K562 (cell line): ENCODE measurements at regions not wholly inside any gene's neighbourhood (a gene's known extent, or its start where the extent isn't known, plus 50 kb on each side); places are given as distances from the start of the nearest gene placed in this dataset.

Experiments used
- ATAC-seq: fragments of 200-7000 bp; cut with Tn5 transposase; 3 replicates; pipeline ENCODE4 v1.9.1; 2020; ENCODE audit warnings: moderate library complexity
- BruUV-seq: library from RNA; stranded (reverse); fragments of 400-500 nt; replicated peaks from 2 replicates; lab custom pipeline; 2021; lab: Mats Ljungman, UMichigan
- CTCF ChIA-PET: fragments of 300-600 bp; formaldehyde crosslinking; extraction: SDS; loops from one replicate; lab custom pipeline; 2021; ENCODE audit warnings: low intra/inter-chr PET ratio; lab: Yijun Ruan, JAX
- POLR2A ChIA-PET: fragments of 300-600, 350-650 bp; sonication (Branson Sonifier 250); formaldehyde crosslinking; extraction: SDS; loops from one replicate; lab custom pipeline; 2021; ENCODE audit warnings: antibody characterized with exemption, inconsistent platforms; lab: Yijun Ruan, JAX
- DNase-seq, 4 experiments: peaks; one replicate each; pipeline versions ENCODE4 v3.0.0 to v3.0.0-alpha.2; 2011 to 2018; ENCODE audit warnings: low spot score in 3 of 4, mixed read lengths in 3 of 4; ENCODE audit errors: extremely low read depth in 1 of 4
- FAIRE-seq: peaks from 2 replicates; lab custom pipeline; 2011; peaks lifted over from hg19 to GRCh38; lab: Jason Lieb, UNC
- H2AFZ ChIP-seq: 2 replicates; pipeline ENCODE4 v1.6.0; 2011; ENCODE audit warnings: low read depth, low read length, control low read depth, inconsistent platforms
- H3K27ac ChIP-seq: fragments of 200-600 bp; 3 replicates; pipeline ENCODE4 v1.8.0; 2011; ENCODE audit warnings: low read depth, mild to moderate bottlenecking, control low read depth, inconsistent platforms, low read length, moderate library complexity, mixed read lengths; ENCODE audit errors: extremely low read depth
- H3K27me3 ChIP-seq, 2 experiments: fragments of 300-600 bp in 1 of 2; 2 replicates in 1 of 2; 3 replicates in 1 of 2; pipeline versions ENCODE4 v1.6.0 to v1.8.0; 2011; ENCODE audit warnings: inconsistent platforms in 2 of 2, low read length in 2 of 2, mild to moderate bottlenecking in 1 of 2, mixed read lengths in 1 of 2, moderate library complexity in 1 of 2; ENCODE audit not compliant: control insufficient read depth in 2 of 2, insufficient read depth in 2 of 2
- H3K36me3 ChIP-seq: fragments of 300-600 bp; 3 replicates; pipeline ENCODE4 v1.8.0; 2011; ENCODE audit warnings: mild to moderate bottlenecking, low read length, inconsistent platforms; ENCODE audit not compliant: control insufficient read depth, insufficient read depth
- H3K4me1 ChIP-seq, 2 experiments: fragments of 200-600 bp in 1 of 2; replicated peaks in 1 of 2; 2 replicates in 1 of 2; 3 replicates in 1 of 2; pipeline versions ENCODE4 v1.5.1 to v1.8.0; 2011; ENCODE audit warnings: inconsistent platforms in 2 of 2, low read length in 2 of 2, mild to moderate bottlenecking in 1 of 2, mixed read lengths in 1 of 2, moderate library complexity in 1 of 2; ENCODE audit not compliant: control insufficient read depth in 2 of 2, insufficient read depth in 2 of 2
- H3K4me2 ChIP-seq: 2 replicates; pipeline ENCODE4 v1.6.1; 2011; ENCODE audit warnings: low read length, control low read depth, inconsistent platforms, mixed read lengths; ENCODE audit not compliant: insufficient read depth
- H3K4me3 ChIP-seq: fragments of 200-600 bp; sonication (generic), shearing (Covaris generic); 2 replicates; pipeline ENCODE4 v1.5.1; 2016; ENCODE audit warnings: control low read depth, inconsistent platforms
- H3K79me2 ChIP-seq: fragments of 200-600 bp; 3 replicates; pipeline ENCODE4 v1.8.0; 2011; ENCODE audit warnings: low read length, inconsistent platforms; ENCODE audit not compliant: control insufficient read depth, insufficient read depth
- H3K9ac ChIP-seq, 2 experiments: 2 replicates each; pipeline versions ENCODE4 v1.6.0 to v1.6.1; 2011; ENCODE audit warnings: low read depth in 2 of 2, low read length in 2 of 2, control low read depth in 1 of 2, inconsistent platforms in 1 of 2, mild to moderate bottlenecking in 1 of 2, mixed read lengths in 1 of 2; ENCODE audit not compliant: insufficient read depth in 1 of 2
- H3K9me1 ChIP-seq: one replicate; pipeline ENCODE4 v1.6.0; 2011; ENCODE audit warnings: inconsistent platforms, mild to moderate bottlenecking, low read length, moderate library complexity; ENCODE audit not compliant: control insufficient read depth, insufficient read depth
- H3K9me3 ChIP-seq: replicated peaks from 2 replicates; pipeline ENCODE4 v1.5.1; 2011; ENCODE audit warnings: low read depth, low read length, inconsistent platforms; ENCODE audit not compliant: control insufficient read depth, insufficient read depth
- H4K20me1 ChIP-seq: replicated peaks from 2 replicates; pipeline ENCODE4 v1.6.1; 2011; ENCODE audit warnings: low read length, inconsistent platforms, mixed read lengths; ENCODE audit not compliant: control insufficient read depth, insufficient read depth
- BCLAF1 ChIP-seq, 2 experiments: fragments of 450-650 bp in 1 of 2; IDR thresholded peaks; 2 replicates each; pipeline ENCODE4 v1.6.1; 2011 to 2017; ENCODE audit warnings: low read depth in 2 of 2, antibody characterized with exemption in 1 of 2, borderline replicate concordance in 1 of 2, low read length in 1 of 2, mild to moderate bottlenecking in 1 of 2, mixed read lengths in 1 of 2; ENCODE audit not compliant: control insufficient read depth in 1 of 2
- CHAMP1 ChIP-seq: fragments of 450-650 bp; IDR thresholded peaks from 2 replicates; pipeline ENCODE4 v1.6.1; 2016; ENCODE audit warnings: mild to moderate bottlenecking
- MTA3 ChIP-seq: fragments of 450-650 bp; formaldehyde crosslinking; IDR thresholded peaks from 2 replicates; pipeline ENCODE4 v1.6.1; 2017; ENCODE audit warnings: mild to moderate bottlenecking, borderline replicate concordance
- MYNN ChIP-seq, 2 experiments: sonication (generic); formaldehyde crosslinking in 1 of 2; IDR thresholded peaks; 2 replicates each; pipeline versions ENCODE4 v1.5.0 to v1.6.1; 2016 to 2020; ENCODE audit warnings: antibody characterized with exemption in 1 of 2, missing genetic modification reagents in 1 of 2
- TCF15 ChIP-seq: fragments of 250-450 bp; sonication (Bioruptor Pico); IDR thresholded peaks from 2 replicates; pipeline ENCODE4 v1.8.0; 2022; ENCODE audit warnings: moderate library complexity, mild to moderate bottlenecking, inconsistent platforms
- THAP7 ChIP-seq: fragments of 250-450 bp; sonication (Bioruptor Pico); IDR thresholded peaks from 2 replicates; pipeline ENCODE4 v1.5.0; 2021
- ZNF354B ChIP-seq: fragments of 250-450 bp; sonication (Bioruptor Pico); IDR thresholded peaks from 2 replicates; pipeline ENCODE4 v1.4.0; 2020
- ZNF444 ChIP-seq: fragments of 250-450 bp; sonication (Bioruptor Pico); IDR thresholded peaks from 2 replicates; pipeline ENCODE4 v1.4.0; 2020; ENCODE audit warnings: mild to moderate bottlenecking, moderate library complexity
- WGBS: fragments of 100-300 bp; shearing (Covaris generic); methylation state at CpG from one replicate; pipeline ENCODE4 v1.1.6; 2016; ENCODE audit warnings: low coverage, mixed read lengths; ENCODE audit not compliant: insufficient coverage; ENCODE audit errors: missing lambda C conversion rate; 5-methylcytosine and 5-hydroxymethylcytosine counted together
- in situ Hi-C: fragments of 300-500 bp; cut with MboI; formaldehyde crosslinking; loops from 4 replicates; pipeline ENCODE4 v1.15.0; 2018; ENCODE audit warnings: inconsistent platforms, mixed read lengths
- intact Hi-C: fragments of 100-400 bp; cut with micrococcal nuclease; formaldehyde crosslinking; loops from 2 replicates; pipeline ENCODE4 v1.14.2; 2022
- TF ChIP-seq, protein P1 (sequence below): fragments of 250-450 bp; sonication (Bioruptor Pico); IDR thresholded peaks from 2 replicates; pipeline ENCODE4 v1.8.0; 2021; ENCODE audit warnings: mild to moderate bottlenecking, moderate library complexity
- TF ChIP-seq, protein P2 (sequence below): fragments of 250-450 bp; sonication (Bioruptor Pico); IDR thresholded peaks from 2 replicates; pipeline ENCODE4 v1.5.0; 2021; ENCODE audit warnings: mild to moderate bottlenecking, moderate library complexity

DNA sequence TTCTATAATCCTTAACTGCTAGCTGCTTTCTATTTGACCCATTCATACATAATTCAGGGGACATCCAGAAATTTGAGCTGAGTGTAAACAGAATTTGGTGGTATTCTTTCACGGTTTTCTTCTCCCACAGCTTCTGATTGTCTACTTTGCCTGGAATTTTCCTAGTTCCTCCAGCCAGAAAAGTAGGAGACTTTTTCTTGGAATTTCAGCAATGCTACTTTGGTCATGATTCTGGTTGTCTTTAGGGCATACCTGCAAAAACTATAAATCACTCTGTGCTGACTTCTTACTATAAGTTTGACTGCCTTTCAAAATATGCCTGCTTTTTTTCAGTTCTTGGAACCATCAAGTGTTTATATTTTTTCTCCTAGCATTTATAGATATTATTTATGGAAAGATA, 260.2 kb downstream of the TMEM38B start:
- H2AFZ ChIP-seq, result no peak overlapping the region
- no peaks in the 10 kb centered on the region for H3K27me3 ChIP-seq
- no peak overlapping the region for H3K4me2 ChIP-seq
- WGBS, result 0% methylated on average over 1 of the region's 1 CpG
- ChIA-PET CTCF (no interaction called here), POLR2A (no interaction called here)
- no peaks in the 10 kb centered on the region for H3K36me3 ChIP-seq
- H3K79me2 ChIP-seq, result no peaks in the 10 kb centered on the region
- no peak for DNase-seq
- H3K27ac ChIP-seq, result no peak overlapping the region
- intact Hi-C loops (no loop called here), in situ Hi-C loops (no loop called here)
- ATAC-seq, result no peak
- no peaks in the 10 kb centered on the region for H3K4me1 ChIP-seq
- FAIRE-seq, result no peak
- no peaks in the 10 kb centered on the region for H3K9me3 ChIP-seq
- no peak overlapping the region for H3K4me3 ChIP-seq
- no peak overlapping the region for H3K9ac ChIP-seq
- H3K9me1 ChIP-seq, result no peaks in the 10 kb centered on the region
- no peaks in the 10 kb centered on the region for H4K20me1 ChIP-seq
- BruUV-seq, result no TSS peak
- TF ChIP-seq THAP7 (no peak), TCF15 (CRISPR knock-in tag) (no peak), MYNN (IDR thresholded peaks at IDR 0.05) (no peak), MYNN (CRISPR knock-in tag; IDR thresholded peaks at IDR 0.05) (no peak), ZNF444 (CRISPR knock-in tag) (no peak), MTA3 (no peak), BCLAF1 (IDR thresholded peaks at IDR 0.05; ENCODE audit: borderline replicate concordance in 1 of 2, control insufficient read depth in 1 of 2, low read depth in 2 of 2, low read length in 1 of 2) (no peak), CHAMP1 (no peak), ZNF354B (no peak)
- TF ChIP-seq, protein P1, sequence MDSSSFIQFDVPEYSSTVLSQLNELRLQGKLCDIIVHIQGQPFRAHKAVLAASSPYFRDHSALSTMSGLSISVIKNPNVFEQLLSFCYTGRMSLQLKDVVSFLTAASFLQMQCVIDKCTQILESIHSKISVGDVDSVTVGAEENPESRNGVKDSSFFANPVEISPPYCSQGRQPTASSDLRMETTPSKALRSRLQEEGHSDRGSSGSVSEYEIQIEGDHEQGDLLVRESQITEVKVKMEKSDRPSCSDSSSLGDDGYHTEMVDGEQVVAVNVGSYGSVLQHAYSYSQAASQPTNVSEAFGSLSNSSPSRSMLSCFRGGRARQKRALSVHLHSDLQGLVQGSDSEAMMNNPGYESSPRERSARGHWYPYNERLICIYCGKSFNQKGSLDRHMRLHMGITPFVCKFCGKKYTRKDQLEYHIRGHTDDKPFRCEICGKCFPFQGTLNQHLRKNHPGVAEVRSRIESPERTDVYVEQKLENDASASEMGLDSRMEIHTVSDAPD, result no peak
- TF ChIP-seq, protein P2, sequence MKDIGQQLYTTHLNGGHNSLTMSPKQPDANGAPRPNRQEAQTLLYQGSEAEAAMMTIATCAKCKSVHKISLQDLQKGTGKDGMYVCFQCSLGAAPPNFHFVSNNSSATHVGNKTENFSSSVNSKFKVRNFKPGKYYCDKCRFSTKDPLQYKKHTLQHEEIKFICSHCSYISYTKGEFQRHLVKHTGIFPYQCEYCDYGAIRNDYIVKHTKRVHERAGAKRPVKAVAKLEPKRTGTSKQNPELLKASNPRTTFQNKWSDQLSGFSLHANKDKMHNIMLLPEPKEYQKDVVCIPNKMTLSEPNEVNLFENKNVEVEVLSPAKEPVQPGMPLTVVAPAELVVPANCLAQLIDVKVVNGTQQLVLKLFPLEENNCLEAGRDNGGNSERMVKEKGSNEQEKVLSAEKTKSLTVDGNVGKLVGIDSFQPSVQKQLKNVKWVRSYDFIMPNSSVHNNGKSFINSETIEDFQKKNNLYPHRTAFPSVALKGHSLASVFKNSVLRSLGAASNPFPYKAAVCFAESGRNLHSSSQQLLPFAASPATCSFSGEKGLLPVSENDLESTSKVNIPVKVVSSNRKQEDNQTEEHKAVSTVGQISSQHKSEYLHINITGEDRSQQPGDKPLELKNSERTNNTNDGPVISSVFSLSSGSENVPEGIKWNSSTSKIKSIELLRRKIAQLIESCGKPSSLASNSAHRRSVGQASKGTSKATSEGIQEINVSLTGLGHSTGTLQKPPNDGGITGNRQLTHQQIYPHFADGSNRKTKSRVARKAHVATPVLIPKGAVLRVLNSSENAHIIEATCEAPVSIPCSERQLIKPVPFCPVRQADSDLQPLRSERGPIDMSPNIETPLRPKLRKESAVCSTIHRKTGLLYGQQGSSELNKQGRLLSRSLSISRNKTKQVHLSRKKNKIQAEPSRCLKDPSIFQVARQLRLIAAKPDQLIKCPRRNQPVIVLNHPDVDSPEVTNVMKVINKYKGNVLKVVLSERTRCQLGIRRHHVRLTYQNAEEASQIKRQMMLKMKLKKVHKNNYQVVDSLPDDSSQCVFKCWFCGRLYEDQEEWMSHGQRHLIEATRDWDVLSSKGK, result no peak
